GM18909 (cell line): ENCODE measurements at regions not wholly inside any gene's neighbourhood (a gene's known extent, or its start where the extent isn't known, plus 50 kb on each side); places are given as distances from the start of the nearest gene placed in this dataset.

Source experiments
- ATAC-seq: cut with Tn5 transposase; IDR thresholded peaks from one replicate; pipeline ENCODE4 v1.9.1; 2021; ENCODE audit warnings: mild to moderate bottlenecking; ENCODE audit not compliant: unreplicated experiment, poor library complexity

GRCh38 chr20:60584221-60584620, 626.0 kb downstream of the CDH26 start:
- no peak for ATAC-seq

GRCh38 chr20:60585651-60586050, 627.4 kb downstream of the CDH26 start:
- ATAC-seq: no peak

GRCh38 chr20:60586269-60587050, 628.2 kb downstream of the CDH26 start:
- ATAC-seq: no peak

- ATAC-seq: no peak
Measured at GRCh38 chr20:60587986-60588385, 629.8 kb downstream of the CDH26 start.

GRCh38 chr20:60589623-60590022, 631.4 kb downstream of the CDH26 start:
- no peak for ATAC-seq

- no peak for ATAC-seq
Measured at GRCh38 chr20:60591172-60591799, 633.1 kb downstream of the CDH26 start.

GRCh38 chr20:60598528-60598927, 640.3 kb downstream of the CDH26 start:
- ATAC-seq: no peak

GRCh38 chr20:60599381-60599780, 641.2 kb downstream of the CDH26 start:
- no peak for ATAC-seq

GRCh38 chr20:60600036-60600435, 641.8 kb downstream of the CDH26 start:
- ATAC-seq: no peak

GRCh38 chr20:60624066-60624465, 628.0 kb upstream of the CDH4 start:
- no peak for ATAC-seq

GRCh38 chr20:60627751-60628565, 624.1 kb upstream of the CDH4 start:
- ATAC-seq: no peak

GRCh38 chr20:60628749-60629148, 623.3 kb upstream of the CDH4 start:
- no peak for ATAC-seq

GRCh38 chr20:60629206-60629605, 622.9 kb upstream of the CDH4 start:
- ATAC-seq: no peak

GRCh38 chr20:60630609-60631008, 621.5 kb upstream of the CDH4 start:
- ATAC-seq: no peak

- no peak for ATAC-seq
Measured at GRCh38 chr20:60631585-60632287, 620.3 kb upstream of the CDH4 start.

- no peak for ATAC-seq
Measured at GRCh38 chr20:60632391-60633262, 619.4 kb upstream of the CDH4 start.

GRCh38 chr20:60634491-60635172, 617.4 kb upstream of the CDH4 start:
- no peak for ATAC-seq

GRCh38 chr20:60636417-60636816, 615.6 kb upstream of the CDH4 start:
- ATAC-seq: no peak

GRCh38 chr20:60637801-60638200, 614.3 kb upstream of the CDH4 start:
- no peak for ATAC-seq
